Cardiac muscle cell (in vitro differentiated cells and primary cell): ENCODE measurements at regions not wholly inside any gene's neighbourhood (a gene's known extent, or its start where the extent isn't known, plus 50 kb on each side); places are given as distances from the start of the nearest gene placed in this dataset.
"Not testable (repeated sequence)": the region's sequence is repeated elsewhere in the genome, so short reads cannot be mapped to it uniquely, and the experiment has no call there.

Experiments used
- DNase-seq, 2 donors: peaks; one replicate each; pipeline versions ENCODE4 v3.0.0 to v3.0.0-alpha.2; 2010 to 2017; ENCODE audit warnings: low read depth in 1 of 2, low spot score in 1 of 2
- H3K27ac ChIP-seq: fragments of 200-600 bp; sonication (generic); 2 replicates; pipeline ENCODE4 v1.5.1; 2016
- H3K27me3 ChIP-seq: fragments of 200-600 bp; sonication (generic); 2 replicates; pipeline ENCODE4 v1.6.0; 2016; ENCODE audit warnings: control low read depth
- H3K36me3 ChIP-seq: fragments of 200-600 bp; sonication (generic); 2 replicates; pipeline ENCODE4 v1.5.1; 2016; ENCODE audit warnings: control low read depth
- H3K4me1 ChIP-seq: fragments of 200-600 bp; sonication (generic); 2 replicates; pipeline ENCODE4 v1.8.1; 2017; ENCODE audit warnings: low read depth, mild to moderate bottlenecking, mixed run types
- H3K4me3 ChIP-seq: fragments of 200-600 bp; sonication (generic); 2 replicates; pipeline ENCODE4 v1.5.1; 2016; ENCODE audit warnings: mild to moderate bottlenecking
- H3K9me3 ChIP-seq: fragments of 200-600 bp; sonication (generic); 2 replicates; pipeline ENCODE4 v1.5.1; 2017; ENCODE audit warnings: low read depth, mild to moderate bottlenecking, control low read depth
- TF ChIP-seq, protein P1 (sequence below): IDR thresholded peaks from 2 replicates; pipeline ENCODE4 v1.5.1; 2012; ENCODE audit warnings: low read depth, mild to moderate bottlenecking, low read length

DNA sequence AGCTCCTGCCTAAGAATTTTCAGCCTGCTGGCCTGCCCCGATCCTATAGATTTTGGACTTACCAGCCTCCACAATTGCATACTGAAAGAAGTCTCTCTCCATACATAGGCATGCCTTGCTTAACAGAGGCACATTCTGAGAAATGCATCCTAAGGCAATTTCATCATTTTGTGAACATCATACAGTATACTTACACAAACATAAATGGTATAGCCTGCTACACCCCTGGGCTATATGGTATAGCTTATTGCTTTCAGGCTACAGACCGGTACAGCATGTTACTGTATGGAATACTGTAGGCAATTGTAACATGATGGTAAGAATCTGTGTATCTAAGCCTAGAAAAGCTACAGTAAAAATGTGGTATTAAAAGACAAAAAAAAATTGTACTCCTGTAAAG is 174.7 kb downstream of the NRIP1 start:
- no peak for DNase-seq
- no peaks in the 10 kb centered on the region for H3K27me3 ChIP-seq
- TF ChIP-seq, protein P1, sequence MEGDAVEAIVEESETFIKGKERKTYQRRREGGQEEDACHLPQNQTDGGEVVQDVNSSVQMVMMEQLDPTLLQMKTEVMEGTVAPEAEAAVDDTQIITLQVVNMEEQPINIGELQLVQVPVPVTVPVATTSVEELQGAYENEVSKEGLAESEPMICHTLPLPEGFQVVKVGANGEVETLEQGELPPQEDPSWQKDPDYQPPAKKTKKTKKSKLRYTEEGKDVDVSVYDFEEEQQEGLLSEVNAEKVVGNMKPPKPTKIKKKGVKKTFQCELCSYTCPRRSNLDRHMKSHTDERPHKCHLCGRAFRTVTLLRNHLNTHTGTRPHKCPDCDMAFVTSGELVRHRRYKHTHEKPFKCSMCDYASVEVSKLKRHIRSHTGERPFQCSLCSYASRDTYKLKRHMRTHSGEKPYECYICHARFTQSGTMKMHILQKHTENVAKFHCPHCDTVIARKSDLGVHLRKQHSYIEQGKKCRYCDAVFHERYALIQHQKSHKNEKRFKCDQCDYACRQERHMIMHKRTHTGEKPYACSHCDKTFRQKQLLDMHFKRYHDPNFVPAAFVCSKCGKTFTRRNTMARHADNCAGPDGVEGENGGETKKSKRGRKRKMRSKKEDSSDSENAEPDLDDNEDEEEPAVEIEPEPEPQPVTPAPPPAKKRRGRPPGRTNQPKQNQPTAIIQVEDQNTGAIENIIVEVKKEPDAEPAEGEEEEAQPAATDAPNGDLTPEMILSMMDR: no peak
- no peak overlapping the region for H3K27ac ChIP-seq
- no peak overlapping the region for H3K4me3 ChIP-seq
- no peaks in the 10 kb centered on the region for H3K4me1 ChIP-seq
- no peaks in the 10 kb centered on the region for H3K9me3 ChIP-seq
- no peaks in the 10 kb centered on the region for H3K36me3 ChIP-seq

DNA sequence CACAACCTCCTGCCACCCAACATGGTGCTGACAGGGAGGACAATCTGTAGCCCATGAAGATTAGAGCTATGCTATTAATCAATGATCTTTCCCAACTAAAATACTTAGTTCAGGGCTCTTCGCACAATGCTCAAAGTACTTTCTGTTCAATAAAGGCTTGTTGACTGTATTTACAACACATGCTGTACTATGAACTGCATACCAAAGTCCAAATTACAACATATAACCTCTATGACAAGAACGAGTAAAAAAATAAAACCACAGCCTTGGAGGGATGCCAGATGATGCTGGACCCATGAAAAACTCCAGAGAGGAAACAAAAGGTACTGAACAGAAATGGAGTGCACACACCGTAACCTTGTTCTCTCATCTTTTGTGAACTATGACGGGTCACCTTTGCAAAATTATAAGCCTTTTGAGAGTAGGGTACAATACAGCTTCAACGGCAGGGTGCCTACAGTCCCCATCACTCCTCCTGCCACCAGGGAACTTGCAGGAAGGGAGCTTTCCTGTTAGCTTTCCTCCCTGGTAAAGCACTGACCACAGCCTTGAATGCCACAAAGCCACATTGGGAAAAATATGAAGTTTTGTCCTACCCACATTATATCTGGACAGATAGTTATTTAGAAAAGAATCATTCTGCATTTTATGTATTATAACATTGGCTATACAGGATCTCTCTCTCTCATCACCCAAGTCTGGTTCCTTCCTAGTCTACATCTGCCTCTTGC is 175.6 kb downstream of the NRIP1 start:
- no peak overlapping the region for H3K27ac ChIP-seq
- H3K4me1 ChIP-seq: no peaks in the 10 kb centered on the region
- DNase-seq: peak in 1 of 2 donors; percentile 95
- no peak overlapping the region for H3K4me3 ChIP-seq
- H3K9me3 ChIP-seq: no peaks in the 10 kb centered on the region
- TF ChIP-seq, protein P1: no peak
- H3K27me3 ChIP-seq: no peaks in the 10 kb centered on the region
- no peaks in the 10 kb centered on the region for H3K36me3 ChIP-seq

DNA sequence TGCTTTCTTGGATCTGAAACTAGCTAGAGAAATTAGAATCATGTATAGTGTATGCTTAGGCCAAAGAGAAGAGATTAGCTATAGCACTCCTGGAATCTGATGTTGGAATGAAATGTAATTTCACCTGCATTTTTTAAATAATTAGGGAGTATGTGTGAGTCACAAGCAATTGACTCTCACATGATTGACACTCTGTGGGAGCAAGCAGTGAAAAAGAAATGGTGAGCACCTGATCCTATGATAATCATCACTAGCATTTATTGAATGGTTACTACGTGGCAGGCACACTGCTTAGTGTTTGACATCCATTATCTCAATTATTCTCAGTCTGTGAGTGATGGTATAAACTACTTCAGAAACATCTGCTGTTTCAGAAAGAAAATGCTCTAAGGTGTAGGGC is 176.6 kb downstream of the NRIP1 start:
- no peaks in the 10 kb centered on the region for H3K36me3 ChIP-seq
- DNase-seq: no peak
- H3K4me1 ChIP-seq: no peaks in the 10 kb centered on the region
- H3K27me3 ChIP-seq: no peaks in the 10 kb centered on the region
- H3K4me3 ChIP-seq: no peak overlapping the region
- no peaks in the 10 kb centered on the region for H3K9me3 ChIP-seq
- TF ChIP-seq, protein P1: no peak
- H3K27ac ChIP-seq: no peak overlapping the region

DNA sequence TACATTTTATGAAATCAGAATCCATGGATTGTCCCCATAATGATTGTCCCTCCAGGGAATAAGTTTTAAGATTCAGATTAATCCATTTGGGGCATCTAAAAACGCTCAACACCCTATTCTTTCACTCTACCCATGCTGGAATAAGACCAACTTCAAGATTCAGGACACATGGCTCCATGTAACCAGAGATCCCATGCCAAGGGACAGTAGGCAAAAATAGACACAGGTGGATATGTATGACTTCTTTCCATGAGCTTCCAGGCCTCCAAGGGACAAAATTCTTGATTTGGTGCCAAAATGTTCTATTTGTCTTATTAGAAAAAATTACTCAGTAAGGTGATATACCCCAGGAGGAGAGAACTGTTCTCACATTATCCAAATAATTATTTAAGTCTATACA is 178.8 kb downstream of the NRIP1 start:
- TF ChIP-seq, protein P1: no peak
- H3K27ac ChIP-seq: no peak overlapping the region
- H3K9me3 ChIP-seq: no peaks in the 10 kb centered on the region

DNA sequence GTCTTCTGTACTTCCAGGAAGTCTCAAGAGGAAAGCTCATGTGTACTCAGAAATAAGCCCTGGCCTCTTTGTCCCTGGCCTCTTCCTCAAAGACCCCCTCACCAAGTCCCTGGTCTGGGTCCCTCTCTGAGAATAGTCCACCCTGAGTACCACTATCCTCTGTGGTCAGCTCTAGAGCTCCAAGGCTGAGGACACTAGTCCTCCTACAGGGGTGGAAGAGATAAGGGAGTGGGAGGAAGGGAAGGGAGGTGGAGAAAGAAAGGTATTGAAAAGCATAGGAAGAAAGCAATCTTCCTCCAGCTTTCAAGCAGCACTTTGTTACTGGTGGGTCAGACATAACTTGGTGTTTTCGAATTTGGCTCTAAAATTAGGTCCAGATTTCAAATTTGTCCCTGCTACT is 181.4 kb downstream of the NRIP1 start:
- Histone ChIP-seq H3K4me3 (no peak overlapping the region), H3K9me3 (no peaks in the 10 kb centered on the region), H3K4me1 (no peaks in the 10 kb centered on the region), H3K27me3 (no peaks in the 10 kb centered on the region), H3K27ac (no peak overlapping the region), H3K36me3 (no peaks in the 10 kb centered on the region)
- DNase-seq: no peak
- TF ChIP-seq, protein P1: no peak

More for the DNA sequence above, 178.8 kb downstream of the NRIP1 start:
- H3K36me3 ChIP-seq: no peaks in the 10 kb centered on the region
- H3K4me3 ChIP-seq: no peak overlapping the region
- no peaks in the 10 kb centered on the region for H3K4me1 ChIP-seq
- no peak for DNase-seq
- no peaks in the 10 kb centered on the region for H3K27me3 ChIP-seq

DNA sequence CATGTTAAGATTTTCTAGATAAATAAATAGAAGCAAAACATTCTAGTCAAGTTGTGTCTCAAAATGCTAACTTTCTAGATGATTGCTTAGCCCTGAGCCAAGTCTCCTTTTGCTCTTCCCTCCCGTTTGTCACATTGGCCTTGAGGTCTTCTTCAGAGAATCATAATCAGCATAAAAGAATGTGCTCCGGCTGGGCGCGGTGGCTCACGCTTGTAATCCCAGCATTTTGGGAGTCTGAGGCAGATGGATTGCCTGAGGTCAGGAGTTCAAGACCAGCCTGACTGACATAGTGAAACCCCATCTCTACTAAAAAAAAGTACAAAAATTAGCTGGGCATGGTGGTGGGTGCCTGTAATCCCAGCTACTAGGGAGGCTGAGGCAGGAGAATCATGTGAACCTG is 182.3 kb downstream of the NRIP1 start:
- not testable (repeated sequence) for H3K27ac ChIP-seq, H3K27me3 ChIP-seq, H3K9me3 ChIP-seq, DNase-seq, H3K4me1 ChIP-seq, H3K36me3 ChIP-seq, H3K4me3 ChIP-seq
